EH (cell line): ENCODE measurements at regions not wholly inside any gene's neighbourhood (a gene's known extent, or its start where the extent isn't known, plus 50 kb on each side); places are given as distances from the start of the nearest gene placed in this dataset.

Experiments
- DNase-seq: peaks from one replicate; pipeline ENCODE4 v3.0.0-alpha.2; 2015; ENCODE audit warnings: low read depth

DNA sequence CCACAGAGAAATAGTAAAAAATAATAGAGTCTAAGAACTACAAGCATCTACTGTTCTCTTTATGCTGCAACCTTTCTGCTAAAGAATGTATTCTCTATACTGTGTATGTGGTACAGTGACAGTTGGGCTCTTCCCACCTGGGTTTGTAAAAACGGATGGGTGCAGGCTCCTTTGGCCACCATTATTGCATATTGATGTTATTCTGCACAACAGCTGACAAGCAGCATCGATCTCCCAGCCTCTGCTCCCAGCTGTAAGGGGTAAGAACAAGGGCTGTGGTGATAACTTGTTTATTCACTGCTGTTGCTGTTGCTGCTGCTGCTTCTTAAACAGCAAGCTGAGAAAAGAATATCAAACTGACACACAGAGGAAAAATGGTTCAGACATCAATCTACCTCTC is 56.1 kb downstream of the KCNRG start:
- peak; percentile 23 for DNase-seq

DNA sequence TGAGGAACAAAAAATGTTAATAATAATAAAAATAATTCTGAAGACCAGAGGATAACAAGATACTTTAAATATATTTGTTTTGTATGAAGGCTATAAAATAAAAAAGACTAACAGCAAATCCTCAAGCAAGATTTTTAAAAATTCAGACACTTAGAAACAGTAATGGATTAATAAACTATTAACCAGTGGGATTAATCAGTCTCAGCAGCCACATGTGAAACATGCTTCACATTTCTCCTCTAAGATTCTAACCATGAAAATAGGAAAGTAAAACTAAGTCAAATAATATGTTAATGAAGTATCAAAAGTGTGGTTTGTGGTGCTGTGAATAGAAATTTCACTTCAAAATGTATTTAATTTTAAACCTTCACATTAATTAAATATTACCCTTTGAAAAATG is 57.4 kb downstream of the KCNRG start:
- peak; percentile 24 for DNase-seq

DNA sequence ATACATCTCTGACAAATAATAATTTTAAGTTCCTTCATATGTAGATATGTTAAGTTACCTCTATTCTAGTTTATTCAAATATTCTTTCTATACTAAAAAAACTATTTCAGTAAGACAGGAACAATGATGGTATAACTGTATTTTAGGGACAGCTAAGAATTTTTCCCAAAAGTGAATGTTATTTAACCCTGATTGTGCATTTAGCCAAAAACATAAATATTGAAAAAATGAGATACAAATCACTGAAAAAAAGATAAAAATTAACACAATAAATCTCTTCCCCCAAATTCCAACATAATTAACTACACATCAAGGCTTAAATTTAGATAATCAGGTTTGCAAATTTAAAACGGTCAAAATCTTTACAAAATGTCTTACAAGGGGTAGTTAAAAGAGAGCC is 58.1 kb downstream of the KCNRG start:
- DNase-seq = no peak

DNA sequence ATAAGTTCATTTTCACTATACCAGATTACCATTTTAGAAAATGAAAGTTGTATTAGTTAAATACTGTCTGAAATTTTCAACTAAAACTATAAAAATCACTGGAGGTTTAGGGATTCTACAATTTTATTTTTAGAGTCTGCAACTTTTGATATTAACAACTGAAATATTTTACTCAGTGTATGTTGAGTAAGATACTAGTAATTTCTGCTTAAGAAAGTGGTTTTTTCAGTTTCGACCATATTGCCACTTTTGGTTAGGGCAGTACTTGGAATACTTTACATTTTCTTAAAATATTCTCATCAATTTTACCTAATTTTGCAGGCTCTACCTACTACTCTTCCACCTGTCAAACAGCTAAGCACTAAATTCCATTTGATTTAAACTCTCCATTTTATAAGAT is 59.6 kb downstream of the KCNRG start:
- DNase-seq = no peak

DNA sequence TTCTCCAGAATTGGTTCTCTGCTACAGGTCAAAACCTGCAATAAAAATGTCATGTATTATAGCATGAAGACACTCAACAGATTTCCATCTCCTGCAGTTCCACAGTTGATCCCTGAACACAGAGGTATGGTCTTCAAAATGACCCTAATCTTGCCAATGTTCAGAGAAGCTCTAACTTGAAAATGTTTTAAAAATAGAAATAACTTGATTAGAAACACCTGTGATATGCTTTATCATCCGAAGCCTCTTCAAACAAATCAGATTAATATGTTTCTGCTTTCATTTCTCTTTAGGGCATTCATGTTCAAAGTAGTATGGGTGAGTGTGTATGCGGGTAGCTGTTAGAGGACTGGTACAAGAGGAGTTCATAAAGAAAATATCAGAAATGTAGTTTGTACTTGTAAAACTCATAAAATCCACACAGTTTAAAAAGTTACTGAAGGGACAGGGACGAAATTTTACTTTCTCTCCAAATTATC is 60.4 kb downstream of the KCNRG start:
- peak; percentile 36 for DNase-seq

DNA sequence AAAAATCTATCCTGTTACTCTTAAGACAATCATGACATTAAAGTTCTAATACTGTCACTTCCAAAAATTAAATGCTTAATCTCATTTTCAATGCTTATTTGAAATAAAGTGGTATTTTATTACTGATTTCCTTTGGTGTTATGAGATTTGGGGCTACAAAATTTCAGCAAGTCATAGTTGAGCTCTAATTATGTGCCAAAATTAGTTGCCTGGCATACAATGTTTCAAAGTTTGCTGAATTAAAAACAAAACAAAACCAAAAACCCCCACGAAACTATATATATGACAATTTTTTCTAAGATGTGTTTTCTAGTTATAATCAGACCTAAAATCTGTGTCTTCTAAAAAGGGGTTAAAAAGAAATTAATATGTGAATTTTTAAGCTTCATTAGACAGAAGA is 62.2 kb downstream of the KCNRG start:
- no peak for DNase-seq

DNA sequence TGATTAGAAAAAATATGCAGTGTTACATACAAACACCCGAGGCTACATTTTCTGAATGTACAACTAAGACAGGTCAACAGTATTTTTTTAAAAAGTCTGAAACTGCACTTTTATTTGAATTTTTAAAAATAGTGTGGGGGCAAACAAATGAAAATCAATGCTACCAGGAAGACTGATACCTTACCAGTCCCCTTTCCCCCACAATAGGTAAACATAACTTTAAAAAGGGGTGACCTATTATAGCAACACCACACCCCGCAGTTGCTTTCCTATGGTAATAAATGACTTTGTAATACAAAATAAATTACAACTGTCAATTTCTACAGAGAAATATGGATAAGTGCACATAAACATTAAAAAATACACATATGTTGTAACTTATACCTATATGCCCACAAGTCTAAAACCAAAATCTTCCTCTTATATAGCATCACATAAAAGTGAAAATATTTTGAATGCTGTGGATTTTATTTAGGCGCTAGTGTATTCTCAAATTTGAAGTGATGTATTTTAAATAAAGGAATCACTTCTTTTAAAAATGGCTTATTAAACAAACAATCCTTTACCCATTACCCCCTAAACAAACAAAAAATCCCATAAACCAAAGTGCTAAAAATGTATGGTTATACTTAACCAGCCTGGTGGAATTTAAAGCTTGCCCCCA is 63.1 kb downstream of the KCNRG start:
- DNase-seq = no peak

DNA sequence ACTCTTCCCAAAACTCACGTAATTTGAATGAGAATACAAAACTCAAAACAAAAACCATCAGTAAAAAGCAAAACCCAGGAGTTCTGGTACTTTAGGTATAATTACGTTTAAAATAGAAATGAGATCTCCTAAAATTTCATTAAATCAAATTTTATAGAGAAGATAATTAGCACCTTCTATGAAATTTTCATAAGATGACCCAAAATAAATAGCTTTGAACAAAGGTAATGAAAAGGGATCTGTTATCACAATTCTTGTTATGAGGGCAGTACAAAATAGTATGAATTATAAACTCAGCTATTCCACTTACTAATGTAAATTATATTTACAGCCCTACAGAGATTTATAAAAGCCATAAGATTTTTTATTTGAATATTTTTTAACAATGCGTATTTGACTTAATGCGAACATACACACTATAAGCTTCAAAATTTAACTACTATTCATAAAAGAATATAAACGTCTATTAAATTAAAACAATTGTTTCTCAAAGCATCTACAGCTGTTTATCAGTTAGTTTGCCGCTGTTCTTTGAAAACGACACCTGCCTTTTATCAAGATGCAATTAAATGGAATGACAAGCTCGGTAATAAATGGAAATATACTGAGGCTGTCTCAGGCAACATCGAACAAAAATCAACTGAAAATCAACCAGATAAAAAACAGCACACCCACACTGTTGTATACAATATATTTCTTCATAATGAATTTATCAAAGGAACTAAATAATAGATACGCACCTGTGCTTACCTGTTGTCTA is 63.8 kb downstream of the KCNRG start:
- DNase-seq = no peak

DNA sequence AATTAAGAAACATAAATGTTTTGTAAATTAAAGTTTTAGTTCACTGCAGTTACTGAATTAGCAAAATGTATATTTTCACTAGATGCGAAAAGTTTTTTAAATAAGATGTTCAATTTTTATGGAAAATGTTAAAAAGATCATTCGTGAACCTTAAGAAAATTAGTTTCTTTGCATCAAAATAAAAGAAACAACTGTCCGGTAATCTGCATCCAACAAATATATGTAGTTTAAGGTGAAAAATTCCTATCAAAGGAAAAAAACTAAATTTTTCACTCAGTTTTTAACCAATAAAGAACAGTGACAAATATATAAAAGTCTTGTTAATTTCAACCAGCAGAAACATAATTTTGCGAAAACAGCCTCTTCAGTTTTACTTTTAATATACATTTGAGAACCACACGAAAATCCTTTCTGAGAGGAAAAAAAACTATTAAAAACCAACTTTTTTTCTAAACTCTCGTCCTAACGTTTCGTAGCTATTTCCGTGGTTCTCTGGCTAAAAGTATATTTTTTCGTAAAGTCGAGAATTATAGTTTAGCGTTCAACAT is 64.5 kb downstream of the KCNRG start:
- DNase-seq = no peak

DNA sequence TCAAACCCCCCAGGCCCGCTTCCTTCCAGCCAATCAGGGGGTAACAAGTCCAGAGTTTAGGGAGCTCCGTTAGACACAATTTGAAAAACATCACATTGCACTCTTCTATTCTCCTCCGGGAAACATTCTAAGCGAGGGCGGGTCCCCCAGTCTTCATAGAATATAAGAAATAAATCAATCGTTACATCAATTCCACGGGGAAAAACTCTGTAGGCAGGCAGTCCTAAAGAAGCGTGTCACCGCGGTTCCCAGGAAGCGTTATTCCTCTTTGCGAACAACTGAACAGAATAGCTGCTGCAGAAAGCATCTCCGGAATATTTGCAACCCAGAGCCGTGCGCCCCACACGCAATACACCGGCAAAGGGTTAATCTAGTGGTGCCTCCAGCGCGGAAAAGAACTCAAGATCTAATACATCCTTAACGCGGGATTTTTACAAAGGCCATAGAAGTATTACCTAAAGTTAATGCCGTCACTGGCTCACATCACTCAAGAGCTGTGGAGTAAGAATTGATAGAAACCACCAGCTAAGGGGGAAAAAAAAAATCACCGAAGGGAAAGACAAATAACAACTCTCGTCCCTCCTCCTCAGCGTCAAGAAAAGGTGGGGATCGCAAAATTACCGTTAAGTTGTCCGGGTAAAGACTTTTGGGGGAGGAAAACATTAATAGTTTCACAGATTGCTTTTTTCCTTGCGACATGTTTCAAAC is 65.1 kb downstream of the KCNRG start:
- DNase-seq = peak; percentile 66

DNA sequence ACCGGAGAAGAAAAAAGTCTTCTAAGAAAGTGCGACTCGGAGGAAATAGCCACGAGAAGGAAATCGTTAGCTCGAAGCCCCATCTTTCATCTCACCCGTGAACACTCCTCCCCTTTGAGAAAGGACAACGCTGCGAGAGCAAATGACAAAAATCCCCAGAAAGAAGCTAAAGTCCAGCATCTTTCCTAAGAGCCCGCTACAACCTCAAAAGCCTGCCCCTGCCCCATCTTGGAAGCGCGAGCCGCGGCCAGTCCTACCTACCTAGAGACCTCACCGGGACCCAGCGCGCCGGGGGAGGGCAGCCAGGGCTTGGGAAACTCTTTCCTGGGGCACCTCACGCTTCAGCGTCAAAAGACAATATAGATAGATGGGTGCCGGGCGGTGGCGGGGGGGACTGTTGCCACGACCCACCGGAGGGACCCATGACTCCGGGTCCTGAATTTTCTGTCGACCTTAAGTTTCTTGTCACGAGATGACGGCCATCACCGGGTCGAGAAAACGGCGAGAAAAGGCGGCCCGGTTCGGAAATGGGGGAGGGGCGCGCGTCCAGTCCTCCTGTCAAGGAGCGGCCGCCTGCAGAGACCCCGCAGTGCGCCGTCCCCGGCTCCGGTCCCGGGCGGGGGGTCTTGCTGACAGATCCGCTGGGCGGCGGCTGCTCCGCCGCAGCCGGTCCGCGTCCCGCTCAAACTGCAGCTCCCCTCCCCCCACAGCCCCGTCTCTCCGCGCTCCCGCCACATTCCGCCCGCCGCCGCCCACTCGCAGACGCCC is 65.9 kb downstream of the KCNRG start:
- DNase-seq = peak; percentile 59

DNA sequence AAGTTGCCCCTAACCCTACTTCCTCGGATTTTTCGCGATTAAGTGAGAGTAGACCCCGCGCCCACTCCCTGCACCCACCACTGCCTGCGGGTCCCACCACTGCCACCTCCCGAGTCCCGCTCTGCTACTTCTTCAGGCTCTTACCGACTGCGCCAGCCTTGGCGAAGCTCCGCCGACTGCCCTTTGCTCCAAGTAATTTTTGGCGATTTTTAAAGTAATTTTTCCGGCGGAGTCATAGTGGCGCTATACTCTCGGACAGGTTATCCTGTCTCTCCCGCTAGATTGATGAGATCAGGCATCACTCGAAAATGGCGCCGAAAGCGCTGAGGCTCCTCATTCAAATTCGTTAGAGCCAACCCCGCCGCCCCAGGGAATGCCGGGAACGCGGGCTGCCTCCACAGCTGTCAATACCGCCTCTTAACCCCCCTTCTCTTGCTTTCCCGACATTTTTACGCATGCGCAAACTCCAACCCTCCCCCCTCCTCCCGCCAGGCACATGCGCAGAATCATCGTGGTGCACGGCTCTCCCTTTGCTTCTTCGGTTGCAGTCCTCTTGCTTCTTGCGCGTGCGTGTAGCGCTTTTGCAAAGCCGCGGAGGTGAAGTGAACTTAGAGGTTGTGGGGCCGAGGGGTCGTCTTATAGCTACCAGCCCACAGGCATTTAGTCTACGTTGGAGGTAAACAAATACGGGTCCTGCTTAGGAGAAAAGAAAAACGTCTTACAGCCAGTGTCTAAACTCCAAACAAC is 66.6 kb downstream of the KCNRG start:
- peak; percentile 99 for DNase-seq

DNA sequence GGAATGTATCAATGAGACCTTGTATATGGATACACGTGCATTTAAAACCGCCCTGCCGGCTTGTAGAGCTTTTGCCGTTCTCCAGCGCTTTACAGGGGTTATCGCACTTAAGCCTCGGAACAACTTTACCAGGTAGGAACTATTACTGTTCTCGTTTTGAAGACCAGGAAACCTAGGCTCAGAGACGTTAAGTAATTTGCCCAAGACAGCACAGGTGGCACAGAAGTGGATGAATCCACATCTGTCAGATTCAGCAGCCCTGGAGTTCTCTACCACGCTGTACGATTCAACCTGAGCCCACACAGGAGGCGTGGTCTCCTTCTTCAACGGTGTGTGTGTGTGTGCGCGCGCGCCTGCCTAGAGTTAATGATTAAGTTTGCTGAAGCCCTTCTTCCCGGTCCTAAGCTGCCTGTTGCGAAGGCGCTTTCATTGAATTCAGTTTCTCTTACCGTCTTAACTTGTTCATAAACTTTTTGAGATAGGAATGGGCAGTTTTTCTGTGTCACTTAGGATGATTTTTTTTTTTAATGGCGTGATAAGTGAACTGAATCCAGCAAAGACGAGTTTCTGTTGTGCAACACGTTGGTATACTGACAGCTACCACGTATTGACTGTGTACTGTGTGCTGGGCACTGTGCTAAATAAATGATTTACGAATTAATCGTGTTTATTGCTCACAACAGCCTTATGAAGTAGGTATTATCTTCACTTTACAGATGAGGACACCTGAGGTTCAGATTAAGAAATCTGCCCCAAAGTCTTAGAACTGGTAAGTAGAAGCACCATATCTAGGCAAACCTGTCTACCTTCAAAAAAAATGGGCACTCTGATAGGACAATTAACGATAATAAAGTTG is 67.4 kb downstream of the KCNRG start:
- DNase-seq = peak; percentile 72

DNA sequence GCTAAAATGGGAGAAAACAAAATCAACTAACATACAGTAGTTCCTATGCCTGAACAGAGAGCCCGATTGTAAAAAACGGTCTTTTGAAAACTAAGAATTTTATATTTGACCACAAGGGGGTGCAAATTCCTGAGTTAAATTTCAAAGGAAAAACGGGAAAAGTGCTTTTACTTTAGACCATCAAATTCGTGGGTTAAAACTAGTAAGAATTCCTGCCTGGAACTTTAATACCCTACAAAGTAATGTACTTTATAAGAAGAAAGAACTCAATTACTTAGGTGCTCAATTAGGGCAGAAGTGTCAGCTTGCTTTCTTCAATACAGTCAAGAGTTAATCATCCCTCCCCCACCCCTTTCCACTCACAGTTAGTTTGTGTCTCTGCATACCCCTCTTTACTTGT is 69.8 kb downstream of the KCNRG start:
- DNase-seq = peak; percentile 58

DNA sequence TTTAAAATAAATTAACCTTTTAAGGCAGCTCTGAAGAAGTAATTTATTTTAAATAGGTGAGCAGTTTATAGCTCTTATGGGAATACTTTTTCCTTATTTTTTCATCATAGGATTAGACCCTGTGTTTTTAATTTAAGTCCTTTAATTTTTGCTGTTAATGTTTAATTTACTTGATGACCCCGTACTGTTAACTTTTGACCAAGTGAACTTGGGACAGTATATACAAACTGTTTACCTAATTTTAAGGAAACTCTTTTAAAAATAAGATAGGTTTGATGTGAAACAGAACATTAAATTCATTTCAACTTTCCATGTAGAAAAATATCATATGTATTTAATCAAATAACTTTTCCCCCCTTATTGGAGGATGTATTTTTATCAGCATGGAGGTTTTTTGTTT is 74.4 kb downstream of the KCNRG start:
- DNase-seq = no peak

DNA sequence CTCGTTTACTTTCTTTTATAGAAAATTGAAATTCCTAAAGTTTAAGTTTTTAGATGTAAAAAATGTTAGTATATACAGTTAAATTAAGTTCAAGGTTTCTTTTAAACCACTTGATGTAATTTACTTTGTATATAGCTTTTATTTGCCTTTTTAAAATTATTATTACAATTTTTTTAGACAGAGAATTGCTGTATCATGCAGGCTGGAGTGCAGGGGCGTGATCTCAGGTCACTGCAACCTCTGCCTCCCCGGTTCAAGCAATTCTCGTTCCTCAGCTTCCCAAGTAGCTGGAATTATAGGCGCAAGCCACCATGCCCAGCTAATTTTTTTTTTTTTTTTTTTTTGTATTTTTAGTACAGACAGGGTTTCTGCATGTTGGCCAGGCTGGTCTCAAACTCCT is 75.0 kb downstream of the KCNRG start:
- DNase-seq = no peak

DNA sequence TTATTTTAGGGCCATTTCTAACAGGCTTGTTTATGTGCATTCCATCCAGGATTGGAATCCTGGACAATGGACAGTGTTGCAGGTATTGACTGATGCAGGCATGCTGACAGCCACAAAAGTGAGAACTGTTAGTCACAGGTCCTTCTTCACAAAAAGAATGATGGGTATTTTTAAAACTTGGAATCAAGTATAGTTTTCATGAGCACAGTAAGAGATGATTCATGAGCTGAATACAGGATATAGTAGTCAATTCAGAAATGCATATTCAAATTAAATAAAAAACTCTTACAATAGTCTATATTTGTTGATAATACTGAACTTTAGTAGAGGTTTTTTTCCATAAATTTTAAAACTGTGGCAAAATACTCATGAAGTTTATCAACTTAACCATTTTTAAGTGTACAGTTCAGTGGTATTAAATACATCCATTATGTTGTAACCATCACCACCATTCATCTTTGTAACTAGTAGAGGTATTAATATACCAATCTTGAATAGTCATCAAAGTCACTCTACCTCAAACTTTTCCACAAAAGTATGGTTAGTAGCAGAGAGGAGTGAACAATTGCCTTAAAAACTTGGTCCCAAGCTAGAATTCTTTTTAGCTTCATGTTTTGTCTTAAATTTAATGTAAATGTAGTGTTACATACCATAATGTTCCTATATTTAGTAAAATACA is 79.5 kb downstream of the KCNRG start:
- peak; percentile 34 for DNase-seq

DNA sequence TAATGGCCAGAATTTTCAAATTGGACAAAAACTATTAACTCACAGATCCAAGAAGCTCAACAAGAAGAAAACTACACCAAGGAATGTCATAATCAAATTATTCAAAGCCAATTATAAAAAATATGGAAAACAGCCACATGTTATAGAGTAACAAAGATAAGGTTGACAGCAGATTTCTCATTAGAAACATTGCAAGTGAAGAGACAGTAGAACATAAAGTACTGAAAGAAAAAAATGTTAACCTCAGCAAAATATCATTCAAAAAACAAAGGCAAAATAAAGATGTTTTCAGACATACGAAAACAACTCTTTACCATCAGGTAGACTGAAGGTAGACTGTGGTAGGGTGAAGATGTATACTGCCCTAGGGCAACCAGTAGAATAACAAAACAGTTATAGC is 83.4 kb downstream of the KCNRG start:
- no peak for DNase-seq

DNA sequence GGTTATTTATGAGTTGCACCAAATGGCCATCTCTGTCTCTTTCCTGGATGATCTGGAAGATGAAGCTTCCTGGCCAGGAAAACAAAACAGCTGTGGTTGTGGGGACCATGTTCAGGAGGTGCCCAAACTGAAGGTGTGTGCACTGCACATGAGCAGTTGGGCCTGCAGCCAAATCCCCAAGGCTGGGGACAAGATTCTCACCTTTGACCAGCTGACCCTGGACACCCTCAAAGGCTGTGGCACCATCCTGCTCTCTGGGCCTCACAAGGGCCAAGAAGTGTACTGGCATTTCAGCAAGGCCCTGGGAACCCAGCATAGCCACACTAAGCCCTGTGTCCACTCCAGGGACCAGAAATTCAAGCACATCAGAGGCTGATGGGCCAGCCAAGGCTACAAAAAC is 84.2 kb downstream of the KCNRG start:
- no peak for DNase-seq

DNA sequence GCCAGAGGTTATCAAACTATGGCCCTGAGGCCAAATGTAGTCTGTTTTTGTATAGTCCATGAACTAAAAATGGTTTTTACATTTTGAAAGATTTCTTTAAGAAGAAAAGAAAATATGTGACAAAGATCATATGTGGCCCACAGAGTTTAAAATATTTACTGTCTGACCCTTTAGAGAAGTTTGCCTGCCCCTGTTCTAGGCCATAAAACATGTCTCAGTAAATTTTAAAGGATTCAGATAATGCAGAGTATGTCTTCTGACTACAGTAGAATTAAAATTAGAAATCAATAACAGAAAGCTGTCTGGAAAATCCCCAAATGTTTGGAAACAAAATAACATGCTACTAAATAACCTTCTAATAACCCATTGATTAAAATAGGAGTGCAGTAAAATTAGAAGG is 86.3 kb downstream of the KCNRG start:
- DNase-seq = no peak
